GM04503 (cell line): ENCODE measurements at regions not wholly inside any gene's neighbourhood (a gene's known extent, or its start where the extent isn't known, plus 50 kb on each side); places are given as distances from the start of the nearest gene placed in this dataset.

Source experiments
- DNase-seq: peaks from one replicate; pipeline ENCODE4 v3.0.0-alpha.2; 2012; ENCODE audit warnings: low read depth

- DNase-seq: no peak
These were observed 53.7 kb upstream of the SMAD1 start for GRCh38 chr4:145427991-145428390.

GRCh38 chr4:145427221-145427620, 54.4 kb upstream of the SMAD1 start:
- no peak for DNase-seq

GRCh38 chr4:145423017-145423708, 58.5 kb upstream of the SMAD1 start:
- no peak for DNase-seq

GRCh38 chr4:145420595-145421214, 60.9 kb upstream of the SMAD1 start:
- no peak for DNase-seq

GRCh38 chr4:145418739-145419138, 62.9 kb upstream of the SMAD1 start:
- DNase-seq: no peak

GRCh38 chr4:145417348-145418130, 64.1 kb upstream of the SMAD1 start:
- DNase-seq: no peak

- no peak for DNase-seq
These were observed 66.8 kb upstream of the SMAD1 start for GRCh38 chr4:145414841-145415240.

- no peak for DNase-seq
These were observed 67.4 kb upstream of the SMAD1 start for GRCh38 chr4:145414226-145414625.

GRCh38 chr4:145406970-145407369, 74.7 kb upstream of the SMAD1 start:
- DNase-seq: no peak

GRCh38 chr4:145404761-145405160, 76.9 kb upstream of the SMAD1 start:
- no peak for DNase-seq

GRCh38 chr4:145396581-145396980, 85.1 kb upstream of the SMAD1 start:
- no peak for DNase-seq

GRCh38 chr4:145390571-145390970, 91.1 kb upstream of the SMAD1 start:
- DNase-seq: no peak

GRCh38 chr4:145389550-145389949, 92.1 kb upstream of the SMAD1 start:
- DNase-seq: no peak

GRCh38 chr4:145388043-145388442, 93.6 kb upstream of the SMAD1 start:
- DNase-seq: no peak

- DNase-seq: no peak
These were observed 94.6 kb upstream of the SMAD1 start for GRCh38 chr4:145387079-145387478.

- no peak for DNase-seq
These were observed 100.5 kb upstream of the SMAD1 start for GRCh38 chr4:145381163-145381562.

- no peak for DNase-seq
These were observed 101.5 kb upstream of the SMAD1 start for GRCh38 chr4:145380123-145380522.

GRCh38 chr4:145375416-145375815, 106.2 kb upstream of the SMAD1 start:
- DNase-seq: no peak

GRCh38 chr4:145352438-145353145, 129.1 kb upstream of the SMAD1 start:
- no peak for DNase-seq

- DNase-seq: no peak
These were observed 129.7 kb upstream of the SMAD1 start for GRCh38 chr4:145351922-145352321.

GRCh38 chr4:145351162-145351561, 130.5 kb upstream of the SMAD1 start:
- DNase-seq: no peak

GRCh38 chr4:145348291-145348690, 133.4 kb upstream of the SMAD1 start:
- no peak for DNase-seq

- DNase-seq: no peak
These were observed 134.0 kb upstream of the SMAD1 start for GRCh38 chr4:145347684-145348083.
